Memory B cell (primary cell): ENCODE measurements at regions not wholly inside any gene's neighbourhood (a gene's known extent, or its start where the extent isn't known, plus 50 kb on each side); places are given as distances from the start of the nearest gene placed in this dataset.
A peak's percentile ranks its signal among the peaks of the same experiment; 100 is the strongest.

Experiments used
- ATAC-seq: fragments of 150-1000 bp; cut with Tn5 transposase; 2 replicates; pipeline ENCODE4 v1.10.0; 2021; ENCODE audit warnings: low read depth, mild to moderate bottlenecking, moderate library complexity
- DNase-seq, 2 donors: peaks; one replicate each; pipeline ENCODE4 v3.0.0; 2022; ENCODE audit warnings: low spot score in 2 of 2
- H3K27ac Mint-ChIP-seq: one replicate; pipeline ENCODE4 v1.8.0; 2022; ENCODE audit warnings: mild to moderate bottlenecking, moderate library complexity, mixed read lengths
- H3K27me3 Mint-ChIP-seq: one replicate; pipeline ENCODE4 v1.8.0; 2022; ENCODE audit warnings: mixed read lengths
- H3K36me3 Mint-ChIP-seq: one replicate; pipeline ENCODE4 v1.8.0; 2022; ENCODE audit warnings: mild to moderate bottlenecking, mixed read lengths
- H3K4me1 Mint-ChIP-seq: one replicate; pipeline ENCODE4 v1.8.0; 2022; ENCODE audit warnings: mixed read lengths
- H3K4me3 Mint-ChIP-seq: one replicate; pipeline ENCODE4 v1.8.0; 2022; ENCODE audit warnings: mild to moderate bottlenecking, moderate library complexity, mixed read lengths
- H3K9me3 Mint-ChIP-seq: one replicate; pipeline ENCODE4 v1.8.0; 2022; ENCODE audit warnings: mixed read lengths

DNA sequence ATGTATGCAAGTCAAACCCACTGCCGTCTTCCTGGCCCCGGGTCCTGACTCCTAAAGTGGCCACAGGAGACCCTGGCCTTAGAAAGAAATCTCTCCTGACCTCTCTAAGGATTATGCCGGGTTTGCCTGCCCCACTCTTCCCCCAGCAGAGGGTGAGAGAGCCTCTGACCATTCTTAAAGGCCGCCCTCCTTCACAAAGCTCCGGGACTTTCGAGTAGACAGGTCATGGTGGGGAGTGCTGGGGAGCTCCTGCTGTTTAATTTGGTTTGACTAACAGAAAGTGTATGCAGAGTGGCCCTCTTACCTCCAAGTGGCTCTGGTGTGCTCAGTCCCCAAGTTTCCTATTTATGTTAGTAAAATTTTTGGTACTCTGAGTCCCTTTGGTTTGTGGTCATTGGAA lies 111.8 kb downstream of the LRRC70 start:
- Mint-ChIP-seq H3K27me3 (peaks cover 4% of the 10 kb centered on the region), H3K4me3 (no peak overlapping the region), H3K27ac (no peak overlapping the region), H3K4me1 (no peaks in the 10 kb centered on the region), H3K9me3 (peaks cover 1% of the 10 kb centered on the region), H3K36me3 (no peaks in the 10 kb centered on the region)
- no peak for ATAC-seq
- DNase-seq = no peak

DNA sequence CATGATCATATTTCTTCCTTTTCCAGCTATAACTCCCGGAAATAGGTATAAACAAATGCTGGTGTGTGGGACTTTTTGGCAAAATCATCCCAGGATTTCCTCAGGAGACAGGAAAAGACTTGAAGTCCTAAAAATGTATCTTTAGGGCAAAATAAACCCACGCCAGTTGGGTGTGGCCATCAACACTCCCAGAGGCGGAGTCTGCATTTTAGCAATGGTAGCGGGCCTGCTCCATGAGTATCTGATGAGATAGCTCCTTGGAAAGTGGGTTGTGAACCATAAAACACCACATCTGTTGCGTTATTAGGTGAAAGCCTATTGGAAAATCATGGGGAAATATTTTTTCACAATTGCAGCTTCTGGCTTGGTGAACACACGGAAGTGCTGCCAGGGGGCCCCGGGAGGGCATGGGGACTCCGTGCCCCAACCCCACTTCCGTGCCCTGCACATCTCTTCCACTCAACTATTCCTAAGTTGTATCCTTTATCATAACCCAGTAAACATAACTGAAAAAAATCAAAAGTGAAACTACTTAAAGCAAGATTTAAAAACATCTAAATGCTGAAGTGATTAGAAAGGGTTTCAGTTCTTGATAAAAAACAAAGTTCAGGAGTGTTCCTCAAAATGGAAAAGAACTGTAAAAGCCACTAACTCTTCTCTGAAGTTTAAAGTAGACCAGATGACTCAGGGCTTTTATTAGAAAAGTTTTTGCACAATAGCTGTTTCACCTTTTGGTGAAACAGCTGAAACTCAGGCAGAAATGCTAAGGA lies 111.2 kb downstream of the LRRC70 start:
- ATAC-seq = no peak
- no peak for DNase-seq
- H3K9me3 Mint-ChIP-seq = peaks cover 1% of the 10 kb centered on the region
- no peaks in the 10 kb centered on the region for H3K36me3 Mint-ChIP-seq
- peak overlapping the region; percentile 53 for H3K4me3 Mint-ChIP-seq
- no peak overlapping the region for H3K27ac Mint-ChIP-seq
- H3K4me1 Mint-ChIP-seq = no peaks in the 10 kb centered on the region
- H3K27me3 Mint-ChIP-seq = peaks cover 4% of the 10 kb centered on the region

DNA sequence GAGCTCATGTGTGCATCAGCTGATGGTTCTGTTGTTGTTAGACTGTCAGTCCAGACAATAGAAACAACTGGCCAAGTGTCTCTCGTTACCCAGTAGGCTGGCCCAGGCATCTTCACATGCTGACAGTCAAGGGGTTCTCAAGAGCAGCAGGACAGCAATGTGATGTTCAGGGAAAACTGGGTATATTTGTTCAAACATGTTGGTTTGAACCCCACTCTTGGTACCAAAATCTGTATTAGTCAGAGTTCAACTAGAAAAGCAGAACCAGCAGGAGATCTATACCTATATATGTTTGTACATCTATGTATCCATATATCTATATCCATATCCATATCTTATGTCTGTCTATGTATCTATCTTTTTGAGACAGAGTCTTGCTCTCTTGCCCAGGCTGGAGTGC lies 108.1 kb downstream of the LRRC70 start:
- ATAC-seq (no peak), DNase-seq (no peak)
- H3K36me3 Mint-ChIP-seq = no peaks in the 10 kb centered on the region
- H3K27ac Mint-ChIP-seq = no peak overlapping the region
- no peaks in the 10 kb centered on the region for H3K4me1 Mint-ChIP-seq
- no peak overlapping the region for H3K4me3 Mint-ChIP-seq
- H3K9me3 Mint-ChIP-seq = no peaks in the 10 kb centered on the region
- no peaks in the 10 kb centered on the region for H3K27me3 Mint-ChIP-seq

DNA sequence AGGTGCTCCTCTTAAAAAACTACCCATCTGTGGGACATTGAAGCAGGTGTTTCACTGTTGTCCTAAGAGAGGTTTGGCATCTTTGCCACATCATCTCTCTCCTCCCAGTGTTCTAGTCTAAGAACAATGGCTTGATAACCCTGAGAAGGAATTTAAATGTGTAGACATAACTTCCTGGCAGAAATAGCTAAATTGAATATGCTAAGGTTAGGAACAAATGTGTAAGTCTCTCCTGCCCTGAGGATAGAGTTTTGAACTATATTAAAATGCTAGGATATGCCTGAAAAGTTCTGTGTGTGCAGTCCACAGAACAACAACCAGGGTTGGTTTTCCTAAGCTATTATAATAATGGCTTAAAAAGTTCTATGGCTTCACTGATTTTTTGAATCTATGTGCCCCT lies 106.6 kb downstream of the LRRC70 start:
- ATAC-seq (no peak), DNase-seq (no peak)
- H3K9me3 Mint-ChIP-seq = no peaks in the 10 kb centered on the region
- H3K27me3 Mint-ChIP-seq = no peaks in the 10 kb centered on the region
- no peaks in the 10 kb centered on the region for H3K4me1 Mint-ChIP-seq
- H3K36me3 Mint-ChIP-seq = no peaks in the 10 kb centered on the region
- no peak overlapping the region for H3K4me3 Mint-ChIP-seq
- no peak overlapping the region for H3K27ac Mint-ChIP-seq

DNA sequence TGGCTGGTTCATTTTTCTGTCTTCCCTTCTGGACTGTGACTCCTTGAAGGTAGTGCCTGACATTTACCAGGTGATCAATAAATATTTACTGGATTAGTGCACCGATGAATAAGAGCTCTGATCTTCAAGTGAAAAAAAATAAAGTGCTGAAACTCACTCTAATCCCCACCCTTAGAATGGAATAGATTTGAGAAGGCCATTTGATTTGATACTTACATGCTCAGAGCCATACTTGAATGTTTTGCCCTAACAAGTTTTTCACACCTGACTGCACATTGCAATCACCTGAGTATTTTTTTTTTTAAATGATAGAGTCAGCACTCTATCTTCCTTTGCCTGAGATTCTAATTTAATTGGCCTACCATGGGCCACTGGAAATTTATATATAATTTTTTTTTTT lies 105.7 kb downstream of the LRRC70 start:
- no peaks in the 10 kb centered on the region for H3K36me3 Mint-ChIP-seq
- no peak for ATAC-seq
- no peak overlapping the region for H3K27ac Mint-ChIP-seq
- H3K27me3 Mint-ChIP-seq = no peaks in the 10 kb centered on the region
- no peak for DNase-seq
- no peak overlapping the region for H3K4me3 Mint-ChIP-seq
- H3K9me3 Mint-ChIP-seq = peaks cover 3% of the 10 kb centered on the region
- H3K4me1 Mint-ChIP-seq = no peaks in the 10 kb centered on the region

- Mint-ChIP-seq H3K27me3 (no peaks in the 10 kb centered on the region), H3K36me3 (no peaks in the 10 kb centered on the region), H3K4me1 (no peaks in the 10 kb centered on the region), H3K9me3 (peaks cover 5% of the 10 kb centered on the region), H3K27ac (no peak overlapping the region), H3K4me3 (no peak overlapping the region)
- no peak for ATAC-seq
- no peak for DNase-seq
These were observed 103.4 kb downstream of the LRRC70 start for GRCh38 chr5:62682059-62682458.

DNA sequence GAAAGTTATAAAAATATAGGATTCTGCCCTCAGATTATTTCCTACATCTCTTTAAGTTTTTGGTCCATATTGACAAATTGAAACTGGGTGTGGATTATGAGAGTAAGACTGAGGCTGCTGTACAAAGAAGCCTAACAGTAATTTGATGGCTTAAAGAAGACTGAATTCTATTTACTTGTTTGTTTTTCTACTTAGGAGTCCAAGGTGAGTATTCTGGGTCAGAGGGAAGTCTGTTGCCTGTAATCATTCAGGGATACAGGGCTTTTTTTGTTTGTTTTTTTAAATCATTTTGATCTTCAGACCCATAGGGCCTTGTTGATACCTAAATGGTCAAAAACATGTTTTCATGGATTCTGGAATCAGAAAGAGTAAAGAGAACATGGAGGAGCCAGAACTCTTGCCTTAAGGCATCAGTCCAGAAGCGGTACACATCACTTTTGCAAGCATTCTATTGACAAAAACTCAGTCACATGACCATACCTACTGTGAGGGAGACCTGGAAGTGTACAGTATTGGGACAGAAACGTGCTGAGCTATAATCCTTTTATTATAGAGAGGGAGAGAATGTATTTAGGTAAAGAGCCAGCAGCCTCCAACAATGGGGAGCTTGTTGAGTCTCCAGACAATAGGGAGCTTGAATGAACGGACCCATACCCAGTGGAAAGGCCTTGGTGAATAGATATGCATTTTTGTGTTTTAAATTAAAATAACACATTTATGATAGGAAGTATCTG lies 102.7 kb downstream of the LRRC70 start:
- H3K27ac Mint-ChIP-seq = no peak overlapping the region
- H3K4me1 Mint-ChIP-seq = no peaks in the 10 kb centered on the region
- H3K36me3 Mint-ChIP-seq = no peaks in the 10 kb centered on the region
- no peak overlapping the region for H3K4me3 Mint-ChIP-seq
- no peaks in the 10 kb centered on the region for H3K27me3 Mint-ChIP-seq
- peaks cover 5% of the 10 kb centered on the region for H3K9me3 Mint-ChIP-seq
- DNase-seq (no peak), ATAC-seq (no peak)

DNA sequence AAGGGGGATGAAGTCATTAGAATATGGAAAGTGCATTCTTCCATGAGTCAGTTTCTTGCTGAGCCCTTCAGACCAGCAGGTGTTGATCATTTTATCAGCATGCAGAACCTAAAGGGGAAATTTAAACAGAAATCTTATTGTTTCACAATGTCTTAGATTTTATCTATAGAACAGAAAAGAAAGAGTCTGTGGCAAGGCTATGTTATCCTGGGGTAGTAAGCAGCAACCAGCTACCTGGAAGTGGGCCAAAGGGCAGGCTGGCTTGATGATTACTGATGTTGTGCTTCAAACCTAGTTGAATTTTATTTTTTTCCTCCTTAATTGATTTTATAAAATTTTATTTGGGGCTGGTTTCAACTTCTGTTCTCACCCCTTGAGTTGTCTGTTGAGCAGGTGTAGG lies 101.5 kb downstream of the LRRC70 start:
- H3K36me3 Mint-ChIP-seq = peaks cover 3% of the 10 kb centered on the region
- H3K27me3 Mint-ChIP-seq = no peaks in the 10 kb centered on the region
- H3K4me1 Mint-ChIP-seq = no peaks in the 10 kb centered on the region
- DNase-seq (no peak), ATAC-seq (no peak)
- no peak overlapping the region for H3K27ac Mint-ChIP-seq
- no peak overlapping the region for H3K4me3 Mint-ChIP-seq
- peaks cover 13% of the 10 kb centered on the region for H3K9me3 Mint-ChIP-seq
